Aorta (tissue), 5 donors: ENCODE measurements at regions not wholly inside any gene's neighbourhood (a gene's known extent, or its start where the extent isn't known, plus 50 kb on each side); places are given as distances from the start of the nearest gene placed in this dataset.
"Not testable (repeated sequence)": the region's sequence is repeated elsewhere in the genome, so short reads cannot be mapped to it uniquely, and the experiment has no call there.

Experiments used
- ATAC-seq: fragments of 200-7000 bp; cut with Tn5 transposase; one replicate; pipeline ENCODE4 v1.9.1; 2022; ENCODE audit warnings: moderate library complexity; ENCODE audit not compliant: low FRiP score
- DNase-seq, 2 donors: peaks; one replicate each; pipeline ENCODE4 v3.0.0-alpha.2; 2020
- H3K27ac ChIP-seq, 2 donors: one replicate each; pipeline ENCODE4 v1.5.1; 2013; ENCODE audit warnings: low read length in 2 of 2, mild to moderate bottlenecking in 2 of 2, moderate library complexity in 2 of 2, control low read depth in 1 of 2, inconsistent platforms in 1 of 2, low read depth in 1 of 2
- H3K27me3 ChIP-seq, 2 donors: one replicate each; pipeline ENCODE4 v1.6.1; 2013; ENCODE audit warnings: control low read depth in 1 of 2, low read length in 1 of 2, mild to moderate bottlenecking in 1 of 2, moderate library complexity in 1 of 2; ENCODE audit not compliant: insufficient read depth in 2 of 2, control insufficient read depth in 1 of 2
- H3K36me3 ChIP-seq, 2 donors: one replicate each; pipeline ENCODE4 v1.6.1; 2013; ENCODE audit warnings: control low read depth in 1 of 2, low read length in 1 of 2, mild to moderate bottlenecking in 1 of 2; ENCODE audit not compliant: insufficient read depth in 2 of 2, control insufficient read depth in 1 of 2
- H3K4me1 ChIP-seq, 2 donors: one replicate each; pipeline ENCODE4 v1.6.1; 2013; ENCODE audit warnings: low read length in 2 of 2, control low read depth in 1 of 2, mild to moderate bottlenecking in 1 of 2, moderate library complexity in 1 of 2; ENCODE audit not compliant: insufficient read depth in 2 of 2, control insufficient read depth in 1 of 2
- H3K4me3 ChIP-seq, 2 donors: one replicate each; pipeline ENCODE4 v1.5.1; 2013; ENCODE audit warnings: low read length in 2 of 2, control low read depth in 1 of 2, mild to moderate bottlenecking in 1 of 2
- H3K9me3 ChIP-seq: one replicate; pipeline ENCODE4 v1.6.1; 2013; ENCODE audit warnings: mild to moderate bottlenecking, low read length; ENCODE audit not compliant: control insufficient read depth
- WGBS, 2 donors: extraction: QIAGEN DNeasy Blood & Tissue Kit; methylation state at CpG; one replicate each; pipeline ENCODE4 v1.1.7; 2013; 5-methylcytosine and 5-hydroxymethylcytosine counted together
- intact Hi-C, 2 donors: fragments of 100-400 bp; cut with DNase I; formaldehyde crosslinking; loops; one replicate each; pipeline versions ENCODE4 v1.14.2 to v1.15.0; 2022
- donor health status: healthy with polysubstance abuse.
- donor health status: Bipolar disorder and iron deficiency.
- donor health status: DM: no; HTN: no; CAD: no.
- donor health status: DM: no; HTN: no; CAD: no.
- donor health status: DM: yes; HTN: yes; CAD: no.

GRCh38 chr3:181613813-181614212 lies 97.9 kb upstream of the SOX2 start:
- no peak overlapping the region for H3K27ac ChIP-seq
- H3K27me3 ChIP-seq: no peaks in the 10 kb centered on the region
- H3K4me3 ChIP-seq: no peak overlapping the region
- H3K4me1 ChIP-seq: no peaks in the 10 kb centered on the region
- DNase-seq (no peak), ATAC-seq (no peak)
- no peaks in the 10 kb centered on the region for H3K36me3 ChIP-seq
- intact Hi-C loops: no loop called here
- WGBS, 2 donors: 14 to 16% methylated on average over 1 of the region's 1 CpG
- no peaks in the 10 kb centered on the region for H3K9me3 ChIP-seq

DNA sequence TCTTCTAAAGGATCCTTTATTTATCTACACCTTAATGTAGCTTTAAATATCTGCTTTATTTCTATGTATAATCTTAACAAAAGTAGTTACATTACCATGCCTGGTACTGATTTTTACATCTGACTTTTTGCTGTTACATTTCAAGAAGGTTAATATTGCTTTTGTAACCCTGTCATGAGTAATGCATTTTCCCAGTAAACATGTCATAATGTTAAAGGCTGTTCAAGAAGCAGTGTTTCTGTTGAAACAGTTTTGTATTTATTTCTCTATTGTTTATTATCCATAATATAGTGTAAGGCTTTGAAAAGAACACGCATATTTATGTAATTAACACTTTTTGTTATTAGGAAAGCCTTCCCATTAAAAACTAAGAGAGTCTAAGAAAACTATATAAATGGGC lies 98.5 kb upstream of the SOX2 start:
- no peak for ATAC-seq
- DNase-seq: no peak
- no peak overlapping the region for H3K27ac ChIP-seq
- H3K4me1 ChIP-seq: no peaks in the 10 kb centered on the region
- intact Hi-C loops: no loop called here
- no peaks in the 10 kb centered on the region for H3K36me3 ChIP-seq
- H3K9me3 ChIP-seq: no peaks in the 10 kb centered on the region
- no peaks in the 10 kb centered on the region for H3K27me3 ChIP-seq
- WGBS, 2 donors: 62 to 76% methylated on average over 1 of the region's 1 CpG
- no peak overlapping the region for H3K4me3 ChIP-seq

DNA sequence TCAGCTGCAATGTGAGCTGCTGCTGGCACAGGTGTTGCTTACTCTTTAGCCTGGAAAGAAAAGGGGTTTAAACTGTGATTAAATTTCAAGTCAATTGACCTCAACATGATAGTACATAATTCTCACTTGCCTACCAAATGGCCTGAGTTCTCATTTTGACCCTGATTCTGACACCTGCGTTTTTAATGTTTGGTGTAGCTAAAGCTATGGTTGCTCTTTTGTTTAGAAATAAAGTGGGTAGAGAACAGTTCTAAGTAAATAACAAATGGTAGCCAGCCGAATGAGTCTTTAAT lies 100.8 kb upstream of the SOX2 start:
- no peak overlapping the region for H3K4me3 ChIP-seq

DNA sequence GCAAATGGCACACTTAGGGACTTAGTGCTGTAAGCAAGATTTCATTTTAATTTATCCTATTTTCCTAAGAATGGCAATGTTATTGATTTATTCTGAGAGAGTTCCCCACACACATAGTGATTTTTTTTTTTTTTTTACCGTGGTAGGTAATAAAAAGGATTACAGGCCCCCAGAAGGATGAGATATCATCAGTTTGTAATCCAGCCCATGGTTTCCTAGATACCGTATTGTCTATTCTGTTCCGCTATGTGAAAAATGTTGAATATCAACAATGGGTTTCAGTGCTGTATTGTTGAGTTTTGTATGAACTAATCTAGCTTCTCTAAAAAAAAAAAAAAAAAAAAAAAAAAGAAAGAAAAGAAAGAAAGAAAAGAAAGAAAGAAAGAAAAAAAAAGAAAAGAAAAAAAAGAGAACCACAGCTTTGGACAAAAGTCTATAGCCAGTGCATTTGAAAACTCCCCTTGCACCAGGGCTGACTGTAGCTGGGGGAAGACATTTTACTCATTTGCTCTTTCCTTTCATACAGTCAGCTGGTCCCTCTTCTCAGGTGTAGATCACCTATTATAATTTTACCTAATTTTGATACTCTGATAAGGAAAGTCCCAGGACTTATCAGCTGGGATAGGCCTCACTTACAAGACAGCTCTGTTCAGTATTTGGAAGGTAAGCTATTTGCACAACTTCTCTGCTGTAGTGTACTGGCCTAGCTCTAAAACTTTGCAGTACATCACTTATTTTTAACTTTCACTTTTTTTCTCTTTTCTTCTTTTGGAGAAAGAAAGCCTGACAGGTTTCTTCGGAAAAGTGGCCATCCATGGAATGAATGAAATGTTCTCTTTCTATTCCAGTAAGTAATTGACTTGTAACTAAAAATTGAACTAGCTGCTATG lies 101.4 kb upstream of the SOX2 start:
- no peaks in the 10 kb centered on the region for H3K4me1 ChIP-seq
- WGBS, 2 donors: 49 to 51% methylated on average over 4 of the region's 4 CpGs
- no peaks in the 10 kb centered on the region for H3K27me3 ChIP-seq
- no peak overlapping the region for H3K4me3 ChIP-seq
- no peaks in the 10 kb centered on the region for H3K9me3 ChIP-seq
- ATAC-seq: no peak
- no peak overlapping the region for H3K27ac ChIP-seq
- no peaks in the 10 kb centered on the region for H3K36me3 ChIP-seq
- intact Hi-C loops: no loop called here
- no peak for DNase-seq

More for the DNA sequence above, 100.8 kb upstream of the SOX2 start:
- H3K27me3 ChIP-seq: no peaks in the 10 kb centered on the region
- WGBS, 2 donors: 76 to 78% methylated on average over 2 of the region's 2 CpGs
- no peak overlapping the region for H3K27ac ChIP-seq
- DNase-seq (no peak), ATAC-seq (no peak)
- H3K36me3 ChIP-seq: no peaks in the 10 kb centered on the region
- H3K4me1 ChIP-seq: no peaks in the 10 kb centered on the region
- intact Hi-C loops: no loop called here
- no peaks in the 10 kb centered on the region for H3K9me3 ChIP-seq

GRCh38 chr3:181609030-181609767 lies 102.5 kb upstream of the SOX2 start:
- intact Hi-C loops: no loop called here
- H3K27me3 ChIP-seq: no peaks in the 10 kb centered on the region
- H3K4me3 ChIP-seq: no peak overlapping the region
- H3K4me1 ChIP-seq: no peaks in the 10 kb centered on the region
- no peak overlapping the region for H3K27ac ChIP-seq
- WGBS, 2 donors: 81 to 85% methylated on average over 1 of the region's 1 CpG
- H3K36me3 ChIP-seq: no peaks in the 10 kb centered on the region
- no peak for DNase-seq
- no peaks in the 10 kb centered on the region for H3K9me3 ChIP-seq
- no peak for ATAC-seq

GRCh38 chr3:181604267-181604666 lies 107.5 kb upstream of the SOX2 start:
- H3K9me3 ChIP-seq: no peaks in the 10 kb centered on the region
- H3K27ac ChIP-seq: no peak overlapping the region
- no peak for DNase-seq
- H3K36me3 ChIP-seq: no peaks in the 10 kb centered on the region
- no peak overlapping the region for H3K4me3 ChIP-seq
- WGBS, 2 donors: 44 to 55% methylated on average over 3 of the region's 3 CpGs
- H3K4me1 ChIP-seq: no peaks in the 10 kb centered on the region
- intact Hi-C loops: no loop called here
- H3K27me3 ChIP-seq: no peaks in the 10 kb centered on the region
- no peak for ATAC-seq

GRCh38 chr3:181596126-181596525 lies 115.6 kb upstream of the SOX2 start:
- ATAC-seq (no peak), DNase-seq (no peak)
- intact Hi-C loops: no loop called here

DNA sequence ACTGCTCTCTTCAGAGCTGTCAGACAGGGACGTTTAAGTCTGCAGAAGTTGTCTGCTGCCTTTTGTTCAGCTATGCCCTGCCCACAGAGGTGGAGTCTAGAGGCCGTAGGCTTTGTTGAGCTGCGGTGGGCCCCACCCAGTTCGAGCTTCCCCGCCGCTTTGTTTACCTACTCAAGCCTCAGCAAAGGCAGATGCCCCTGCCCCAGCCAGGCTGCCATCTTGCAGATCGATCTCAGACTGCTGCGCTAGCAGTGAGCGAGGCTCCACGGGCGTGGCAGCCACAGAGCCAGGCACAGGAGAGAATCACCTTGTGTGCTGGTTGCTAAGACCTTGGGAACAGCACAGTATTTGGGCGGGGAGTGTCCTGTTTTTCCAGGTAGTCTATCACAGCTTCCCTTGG lies 120.8 kb upstream of the SOX2 start:
- H3K4me3 ChIP-seq, ATAC-seq, H3K4me1 ChIP-seq, H3K27me3 ChIP-seq, H3K9me3 ChIP-seq, H3K36me3 ChIP-seq, intact Hi-C loops, H3K27ac ChIP-seq: not testable (repeated sequence)
- WGBS, 2 donors: 81 to 86% methylated on average over 12 of the region's 12 CpGs
- peak in 1 of 2 donors; percentile 47 for DNase-seq

More at GRCh38 chr3:181596126-181596525, 115.6 kb upstream of the SOX2 start:
- Histone ChIP-seq H3K27ac (no peak overlapping the region), H3K4me3 (no peak overlapping the region), H3K27me3 (no peaks in the 10 kb centered on the region), H3K36me3 (no peaks in the 10 kb centered on the region), H3K9me3 (no peaks in the 10 kb centered on the region), H3K4me1 (no peaks in the 10 kb centered on the region)

DNA sequence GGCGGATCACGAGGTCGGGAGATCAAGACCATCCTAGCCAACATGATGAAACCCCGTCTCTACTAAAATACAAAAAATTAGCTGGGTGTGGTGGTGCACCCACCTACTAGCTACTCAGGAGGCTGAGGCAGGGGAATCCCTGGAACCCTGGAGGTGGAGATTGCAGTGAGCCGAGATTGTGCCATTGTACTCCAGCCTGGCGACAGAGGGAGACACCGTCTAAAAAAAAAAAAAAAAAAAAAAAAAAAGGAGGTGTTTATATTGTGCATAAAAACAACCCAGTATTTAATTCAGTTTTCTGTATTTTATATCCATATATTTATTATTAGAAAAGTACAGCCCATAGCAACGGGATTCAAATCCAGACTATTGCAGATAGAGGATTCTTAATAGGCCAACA lies 129.1 kb upstream of the SOX2 start:
- Histone ChIP-seq H3K27me3 (no peaks in the 10 kb centered on the region), H3K9me3 (no peaks in the 10 kb centered on the region), H3K27ac (no peak overlapping the region), H3K36me3 (no peaks in the 10 kb centered on the region), H3K4me3 (no peak overlapping the region), H3K4me1 (no peaks in the 10 kb centered on the region)
- intact Hi-C loops: no loop called here
- WGBS, 2 donors: 83 to 88% methylated on average over 8 of the region's 8 CpGs
- no peak for ATAC-seq
- no peak for DNase-seq
